ENCODE measurements at regions not wholly inside any gene's neighbourhood (a gene's known extent, or its start where the extent isn't known, plus 50 kb on each side); places are given as distances from the start of the nearest gene placed in this dataset.

GRCh38 chr7:17477182-17477581 is 178.7 kb downstream of the AHR start:
- no peaks in the 10 kb centered on the region for H4K20me1 ChIP-seq (ENCODE audit: insufficient read depth)
- no peaks in the 10 kb centered on the region for H3K9me2 ChIP-seq (ENCODE audit: insufficient read depth, low read length)
- H3K27ac ChIP-seq (ENCODE audit: low read length), result no peak overlapping the region
- H3F3A ChIP-seq (ENCODE audit: insufficient read depth, low read length, poor library complexity, severe bottlenecking), result no peaks in the 10 kb centered on the region
- no peak overlapping the region for H3K4me3 ChIP-seq (ENCODE audit: low read length)
- no peaks in the 10 kb centered on the region for H3K79me2 ChIP-seq (replicated peaks; ENCODE audit: insufficient read depth, low read length)
- TF ChIP-seq CTCF (IDR thresholded peaks at IDR 0.05; ENCODE audit: poor library complexity, severe bottlenecking) (no peak), RAD21 (conservative IDR thresholded peaks at IDR 0.05) (no peak), EZH2 (IDR thresholded peaks at IDR 0.05; ENCODE audit: borderline replicate concordance, insufficient read depth, low read length, poor library complexity, severe bottlenecking) (no peak), SMC3 (conservative IDR thresholded peaks at IDR 0.05; ENCODE audit: poor library complexity) (no peak), TAF1 (IDR thresholded peaks at IDR 0.05; ENCODE audit: low read depth) (no peak), MXI1 (conservative IDR thresholded peaks at IDR 0.05; ENCODE audit: poor library complexity, severe bottlenecking) (no peak), REST (IDR thresholded peaks at IDR 0.05; ENCODE audit: borderline replicate concordance) (no peak), EP300 (conservative IDR thresholded peaks at IDR 0.05; ENCODE audit: poor library complexity, severe bottlenecking) (no peak), POLR2AphosphoS5 (IDR thresholded peaks at IDR 0.05) (no peak)
- H2AFZ ChIP-seq (ENCODE audit: low read depth, low read length), result no peak overlapping the region
- no peaks in the 10 kb centered on the region for H3K27me3 ChIP-seq (ENCODE audit: insufficient read depth, low read depth, low read length)
- H3K4me2 ChIP-seq (ENCODE audit: low read length), result no peak overlapping the region
- H3K36me3 ChIP-seq (ENCODE audit: insufficient read depth, low read length), result no peaks in the 10 kb centered on the region
- no peaks in the 10 kb centered on the region for H3K9me3 ChIP-seq (ENCODE audit: low read length)
- no peak overlapping the region for H3K9ac ChIP-seq (ENCODE audit: low read length)

GRCh38 chr7:17481118-17481517 is 182.7 kb downstream of the AHR start:
- no peaks in the 10 kb centered on the region for H3K36me3 ChIP-seq (ENCODE audit: insufficient read depth, low read length)
- no peaks in the 10 kb centered on the region for H3F3A ChIP-seq (ENCODE audit: insufficient read depth, low read length, poor library complexity, severe bottlenecking)
- no peaks in the 10 kb centered on the region for H3K79me2 ChIP-seq (replicated peaks; ENCODE audit: insufficient read depth, low read length)
- no peak overlapping the region for H3K9ac ChIP-seq (ENCODE audit: low read length)
- no peaks in the 10 kb centered on the region for H3K9me2 ChIP-seq (ENCODE audit: insufficient read depth, low read length)
- H3K9me3 ChIP-seq (ENCODE audit: low read length), result no peaks in the 10 kb centered on the region
- no peak overlapping the region for H3K4me3 ChIP-seq (ENCODE audit: low read length)
- TF ChIP-seq MXI1 (conservative IDR thresholded peaks at IDR 0.05; ENCODE audit: poor library complexity, severe bottlenecking) (no peak), SMC3 (conservative IDR thresholded peaks at IDR 0.05; ENCODE audit: poor library complexity) (no peak), REST (IDR thresholded peaks at IDR 0.05; ENCODE audit: borderline replicate concordance) (no peak), TAF1 (IDR thresholded peaks at IDR 0.05; ENCODE audit: low read depth) (no peak), POLR2AphosphoS5 (IDR thresholded peaks at IDR 0.05) (no peak), CTCF (IDR thresholded peaks at IDR 0.05; ENCODE audit: poor library complexity, severe bottlenecking) (no peak), EZH2 (IDR thresholded peaks at IDR 0.05; ENCODE audit: borderline replicate concordance, insufficient read depth, low read length, poor library complexity, severe bottlenecking) (no peak), EP300 (conservative IDR thresholded peaks at IDR 0.05; ENCODE audit: poor library complexity, severe bottlenecking) (no peak), RAD21 (conservative IDR thresholded peaks at IDR 0.05) (no peak)
- H4K20me1 ChIP-seq (ENCODE audit: insufficient read depth), result no peaks in the 10 kb centered on the region
- no peak overlapping the region for H3K4me2 ChIP-seq (ENCODE audit: low read length)
- H2AFZ ChIP-seq (ENCODE audit: low read depth, low read length), result no peak overlapping the region
- no peaks in the 10 kb centered on the region for H3K27me3 ChIP-seq (ENCODE audit: insufficient read depth, low read depth, low read length)
- H3K27ac ChIP-seq (ENCODE audit: low read length), result no peak overlapping the region
